CD14-positive monocyte (primary cell): ENCODE measurements at regions not wholly inside any gene's neighbourhood (a gene's known extent, or its start where the extent isn't known, plus 50 kb on each side); places are given as distances from the start of the nearest gene placed in this dataset.

Experiments used
- DNase-seq, 3 donors: peaks; one replicate each; pipeline ENCODE4 v3.0.0-alpha.2; 2011 to 2022
- H2AFZ ChIP-seq: 2 replicates; pipeline ENCODE4 v1.6.0; 2012; ENCODE audit warnings: mild to moderate bottlenecking, low read depth, low read length, inconsistent platforms; ENCODE audit not compliant: insufficient read depth, poor library complexity, severe bottlenecking
- H3K27ac ChIP-seq, 2 donors: 1 replicate in 1 of 2; 2 replicates in 1 of 2; pipeline ENCODE4 v1.5.1; 2012 to 2013; ENCODE audit warnings: low read length in 2 of 2, control low read depth in 1 of 2, inconsistent platforms in 1 of 2, low read depth in 1 of 2, mild to moderate bottlenecking in 1 of 2
- H3K27me3 ChIP-seq, 2 donors: one replicate each; pipeline versions ENCODE4 v1.6.0 to v1.6.1; 2011 to 2013; ENCODE audit warnings: low read length in 2 of 2; ENCODE audit not compliant: control insufficient read depth in 2 of 2, insufficient read depth in 2 of 2
- H3K36me3 ChIP-seq, 2 donors: replicated peaks in 1 of 2; 1 replicate in 1 of 2; 2 replicates in 1 of 2; pipeline versions ENCODE4 v1.5.1 to v1.6.1; 2012 to 2013; ENCODE audit warnings: low read length in 2 of 2, control low read depth in 1 of 2, inconsistent platforms in 1 of 2, mild to moderate bottlenecking in 1 of 2; ENCODE audit not compliant: insufficient read depth in 2 of 2, control insufficient read depth in 1 of 2
- H3K4me1 ChIP-seq, 2 donors: 1 replicate in 1 of 2; 2 replicates in 1 of 2; pipeline versions ENCODE4 v1.5.1 to v1.6.1; 2012 to 2013; ENCODE audit warnings: low read length in 2 of 2, control low read depth in 1 of 2, inconsistent platforms in 1 of 2, mild to moderate bottlenecking in 1 of 2, moderate library complexity in 1 of 2; ENCODE audit not compliant: insufficient read depth in 2 of 2, control insufficient read depth in 1 of 2
- H3K4me2 ChIP-seq: replicated peaks from 2 replicates; pipeline ENCODE3; 2012; ENCODE audit warnings: low read length, moderate library complexity, mild to moderate bottlenecking; ENCODE audit not compliant: poor library complexity, severe bottlenecking; ENCODE audit errors: extremely low read depth
- H3K4me3 ChIP-seq, 3 experiments: fragments of 200-600 bp in 1 of 3; sonication (generic) in 1 of 3; replicated peaks in 1 of 3; 1 replicate in 2 of 3; 2 replicates in 1 of 3; pipeline ENCODE4 v1.5.1; 2011 to 2013; ENCODE audit warnings: low read length in 3 of 3, mild to moderate bottlenecking in 3 of 3, control low read depth in 2 of 3, low read depth in 2 of 3, inconsistent platforms in 1 of 3, moderate library complexity in 1 of 3
- H3K79me2 ChIP-seq: 2 replicates; pipeline ENCODE4 v1.6.0; 2012; ENCODE audit warnings: mild to moderate bottlenecking, control low read depth, inconsistent platforms, low read length, moderate library complexity; ENCODE audit not compliant: insufficient read depth
- H3K9ac ChIP-seq: 2 replicates; pipeline ENCODE4 v1.6.0; 2017; ENCODE audit warnings: low read length, mild to moderate bottlenecking; ENCODE audit not compliant: insufficient read depth, poor library complexity, severe bottlenecking
- H3K9me3 ChIP-seq, 2 donors: replicated peaks in 1 of 2; 1 replicate in 1 of 2; 2 replicates in 1 of 2; pipeline versions ENCODE4 v1.5.1 to v1.6.1; 2012 to 2013; ENCODE audit warnings: low read length in 2 of 2, control low read depth in 1 of 2; ENCODE audit not compliant: control insufficient read depth in 1 of 2, insufficient read depth in 1 of 2
- H4K20me1 ChIP-seq: 2 replicates; pipeline ENCODE4 v1.6.0; 2012; ENCODE audit warnings: mild to moderate bottlenecking, low read length, control low read depth, moderate library complexity; ENCODE audit not compliant: insufficient read depth
- H3K27ac Mint-ChIP-seq, 7 donors: one replicate each; pipeline ENCODE4 v1.8.0; 2020; ENCODE audit warnings: mild to moderate bottlenecking in 7 of 7, mixed read lengths in 7 of 7, moderate library complexity in 6 of 7, inconsistent platforms in 2 of 7
- H3K27me3 Mint-ChIP-seq, 3 donors: one replicate each; pipeline ENCODE4 v1.8.0; 2021 to 2022; ENCODE audit warnings: low read depth in 3 of 3, mild to moderate bottlenecking in 3 of 3, mixed read lengths in 3 of 3, moderate library complexity in 3 of 3, inconsistent platforms in 1 of 3
- H3K36me3 Mint-ChIP-seq, 2 donors: one replicate each; pipeline ENCODE4 v1.8.0; 2020; ENCODE audit warnings: mixed read lengths in 2 of 2, inconsistent platforms in 1 of 2, mild to moderate bottlenecking in 1 of 2
- H3K4me1 Mint-ChIP-seq: one replicate; pipeline ENCODE4 v1.8.0; 2020; ENCODE audit warnings: mild to moderate bottlenecking, mixed read lengths
- H3K4me3 Mint-ChIP-seq, 2 donors: one replicate each; pipeline ENCODE4 v1.8.0; 2020; ENCODE audit warnings: mild to moderate bottlenecking in 2 of 2, mixed read lengths in 2 of 2, moderate library complexity in 1 of 2
- H3K9me3 Mint-ChIP-seq, 7 donors: one replicate each; pipeline ENCODE4 v1.8.0; 2020 to 2022; ENCODE audit warnings: mixed read lengths in 7 of 7, mild to moderate bottlenecking in 6 of 7, moderate library complexity in 6 of 7, inconsistent platforms in 2 of 7
- WGBS: methylation state at CpG from one replicate; pipeline ENCODE4 v1.1.5; 2013; ENCODE audit warnings: missing lambda C conversion rate; ENCODE audit not compliant: insufficient coverage; 5-methylcytosine and 5-hydroxymethylcytosine counted together
- intact Hi-C, 2 donors: fragments of 100-400 bp; cut with micrococcal nuclease; formaldehyde crosslinking; loops; one replicate each; pipeline versions ENCODE4 v1.15.0 to v1.15.1; 2023
- TF ChIP-seq, protein P1 (sequence below): fragments of 200-600 bp; IDR thresholded peaks from one replicate; pipeline ENCODE4 v1.8.0; 2022; ENCODE audit warnings: antibody characterized with exemption, mild to moderate bottlenecking

DNA sequence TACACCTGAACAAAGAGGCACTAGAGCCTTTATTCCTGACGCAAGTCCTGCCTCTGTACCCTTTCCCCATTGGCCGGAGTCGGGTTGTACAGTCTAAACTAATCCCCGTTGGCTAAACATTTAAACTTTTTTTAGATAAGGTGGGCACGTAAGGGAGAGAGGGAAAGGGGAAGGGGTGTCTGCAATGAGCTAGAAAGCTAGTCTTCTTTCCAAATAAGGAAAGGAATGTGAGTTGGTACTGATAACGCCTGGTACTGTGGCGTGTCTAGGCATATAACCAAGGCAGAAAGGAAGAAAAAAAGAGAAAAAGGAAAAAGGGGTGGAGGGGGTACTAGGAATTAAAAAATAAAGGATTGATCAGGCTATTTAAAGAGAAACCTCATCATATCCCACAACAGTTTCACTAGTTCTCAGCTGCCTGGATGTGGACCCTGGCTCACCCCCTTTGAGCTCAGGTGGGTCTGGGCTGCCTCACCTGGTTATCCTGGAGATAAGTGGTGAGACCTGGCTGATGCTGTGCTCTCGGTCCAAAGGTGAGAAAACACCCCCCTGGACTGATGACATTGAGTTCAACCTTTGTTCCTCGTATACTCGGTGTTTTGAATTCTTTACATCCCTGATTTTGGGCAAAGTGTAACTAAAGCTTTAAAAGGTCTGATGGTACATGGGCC is 90.9 kb upstream of the EEF2KMT start:
- no peak overlapping the region for H3K4me2 ChIP-seq
- H4K20me1 ChIP-seq: no peaks in the 10 kb centered on the region
- H3K79me2 ChIP-seq: no peaks in the 10 kb centered on the region
- no peak overlapping the region for H3K4me3 ChIP-seq
- H3K9me3 Mint-ChIP-seq: peaks cover 1 to 27% (median 10%) of the 10 kb centered on the region in 7 donors
- H3K27me3 ChIP-seq: no peaks in the 10 kb centered on the region
- no peak for DNase-seq
- H3K27ac Mint-ChIP-seq: no peak overlapping the region
- intact Hi-C loops: no loop called here
- peaks cover 0 to 3% (median 2%) of the 10 kb centered on the region in 3 donors for H3K27me3 Mint-ChIP-seq
- H3K36me3 ChIP-seq: no peaks in the 10 kb centered on the region
- H3K27ac ChIP-seq: no peak overlapping the region
- peaks cover 0 to 3% of the 10 kb centered on the region in 2 donors for H3K9me3 ChIP-seq
- no peak overlapping the region for H2AFZ ChIP-seq
- no peak overlapping the region for H3K4me3 Mint-ChIP-seq
- H3K36me3 Mint-ChIP-seq: no peaks in the 10 kb centered on the region
- H3K9ac ChIP-seq: no peak overlapping the region
- 66% methylated on average over 6 of the region's 10 CpGs for WGBS
- H3K4me1 ChIP-seq: no peaks in the 10 kb centered on the region
- H3K4me1 Mint-ChIP-seq: no peaks in the 10 kb centered on the region
- TF ChIP-seq, protein P1, sequence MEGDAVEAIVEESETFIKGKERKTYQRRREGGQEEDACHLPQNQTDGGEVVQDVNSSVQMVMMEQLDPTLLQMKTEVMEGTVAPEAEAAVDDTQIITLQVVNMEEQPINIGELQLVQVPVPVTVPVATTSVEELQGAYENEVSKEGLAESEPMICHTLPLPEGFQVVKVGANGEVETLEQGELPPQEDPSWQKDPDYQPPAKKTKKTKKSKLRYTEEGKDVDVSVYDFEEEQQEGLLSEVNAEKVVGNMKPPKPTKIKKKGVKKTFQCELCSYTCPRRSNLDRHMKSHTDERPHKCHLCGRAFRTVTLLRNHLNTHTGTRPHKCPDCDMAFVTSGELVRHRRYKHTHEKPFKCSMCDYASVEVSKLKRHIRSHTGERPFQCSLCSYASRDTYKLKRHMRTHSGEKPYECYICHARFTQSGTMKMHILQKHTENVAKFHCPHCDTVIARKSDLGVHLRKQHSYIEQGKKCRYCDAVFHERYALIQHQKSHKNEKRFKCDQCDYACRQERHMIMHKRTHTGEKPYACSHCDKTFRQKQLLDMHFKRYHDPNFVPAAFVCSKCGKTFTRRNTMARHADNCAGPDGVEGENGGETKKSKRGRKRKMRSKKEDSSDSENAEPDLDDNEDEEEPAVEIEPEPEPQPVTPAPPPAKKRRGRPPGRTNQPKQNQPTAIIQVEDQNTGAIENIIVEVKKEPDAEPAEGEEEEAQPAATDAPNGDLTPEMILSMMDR: no peak

DNA sequence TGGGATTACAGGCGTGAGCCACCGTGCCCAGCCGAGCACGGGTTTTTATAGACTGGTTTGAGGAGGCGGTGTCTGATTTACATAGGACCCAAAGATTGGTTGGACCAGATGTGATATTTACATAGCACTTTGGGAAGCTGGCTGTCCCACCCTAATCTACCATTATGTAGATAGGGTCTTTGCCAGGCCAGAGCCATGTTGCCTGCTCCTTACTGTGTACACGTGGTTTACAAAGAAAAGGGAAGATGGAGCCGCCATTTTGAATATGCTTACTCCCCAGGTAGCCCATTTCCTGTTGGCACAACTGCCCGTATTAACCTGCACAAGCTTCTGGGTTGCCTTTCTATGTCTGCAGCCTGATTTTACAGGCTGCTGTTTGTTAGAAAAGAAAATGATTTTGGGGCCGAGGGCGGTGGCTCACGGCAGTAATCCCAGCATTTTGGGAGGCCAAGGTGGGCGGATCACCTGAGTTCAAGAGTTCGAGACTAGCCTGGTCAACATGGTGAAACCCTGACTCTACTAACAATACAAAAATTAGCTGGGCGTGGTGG is 89.9 kb upstream of the EEF2KMT start:
- WGBS: 95% methylated on average over 11 of the region's 14 CpGs
- peaks cover 0 to 3% (median 2%) of the 10 kb centered on the region in 3 donors for H3K27me3 Mint-ChIP-seq
- H3K36me3 Mint-ChIP-seq: no peaks in the 10 kb centered on the region
- H3K27ac ChIP-seq: no peak overlapping the region
- H3K36me3 ChIP-seq: no peaks in the 10 kb centered on the region
- peaks cover 1 to 28% (median 10%) of the 10 kb centered on the region in 7 donors for H3K9me3 Mint-ChIP-seq
- H4K20me1 ChIP-seq: no peaks in the 10 kb centered on the region
- no peaks in the 10 kb centered on the region for H3K27me3 ChIP-seq
- peaks cover 0 to 3% of the 10 kb centered on the region in 2 donors for H3K9me3 ChIP-seq
- H3K4me1 Mint-ChIP-seq: no peaks in the 10 kb centered on the region
- TF ChIP-seq, protein P1: no peak
- H3K79me2 ChIP-seq: no peaks in the 10 kb centered on the region
- H3K27ac Mint-ChIP-seq: no peak overlapping the region
- intact Hi-C loops: no loop called here
- DNase-seq: no peak
- no peak overlapping the region for H2AFZ ChIP-seq
- H3K4me3 Mint-ChIP-seq: no peak overlapping the region
- no peaks in the 10 kb centered on the region for H3K4me1 ChIP-seq
- no peak overlapping the region for H3K9ac ChIP-seq
- no peak overlapping the region for H3K4me3 ChIP-seq
- H3K4me2 ChIP-seq: no peak overlapping the region
